ENCODE measurements at regions not wholly inside any gene's neighbourhood (a gene's known extent, or its start where the extent isn't known, plus 50 kb on each side); places are given as distances from the start of the nearest gene placed in this dataset.

GRCh38 chr3:99041747-99042146, 140.3 kb upstream of the DCBLD2 start:
- TF ChIP-seq CTCF (conservative IDR thresholded peaks at IDR 0.05; ENCODE audit: low read length), result no peak
- no peak for TF ChIP-seq EZH2phosphoT487 (IDR thresholded peaks at IDR 0.05; ENCODE audit: borderline replicate concordance, low read depth, low read length)
